NCI-H524 (cell line): ENCODE measurements at regions not wholly inside any gene's neighbourhood (a gene's known extent, or its start where the extent isn't known, plus 50 kb on each side); places are given as distances from the start of the nearest gene placed in this dataset.
"Not testable (repeated sequence)": the region's sequence is repeated elsewhere in the genome, so short reads cannot be mapped to it uniquely, and the experiment has no call there.

Experiments used
- DNase-seq, 2 experiments: peaks; one replicate each; lab custom pipeline; 2025; lab: John Stamatoyannopoulos, UW

DNA sequence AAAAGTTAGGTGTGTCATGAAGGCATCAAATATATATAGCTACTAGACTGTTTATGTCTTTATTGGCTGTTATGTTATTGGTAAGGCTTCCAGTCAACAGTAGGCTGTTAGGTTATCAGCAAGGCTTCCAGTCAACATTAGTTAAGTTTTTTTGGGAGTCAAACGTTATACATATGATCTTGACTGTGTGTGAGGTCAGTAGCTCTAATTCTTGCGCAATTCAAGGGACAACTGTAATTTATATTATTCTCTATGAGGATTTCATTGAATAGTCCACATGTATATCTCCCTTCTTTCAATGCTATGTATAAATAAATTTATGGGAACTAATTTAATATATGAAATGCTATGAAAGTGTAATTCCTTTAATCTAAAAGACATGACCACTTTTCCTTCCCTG is 757.5 kb upstream of the TMEFF2 start:
- no peak for DNase-seq

DNA sequence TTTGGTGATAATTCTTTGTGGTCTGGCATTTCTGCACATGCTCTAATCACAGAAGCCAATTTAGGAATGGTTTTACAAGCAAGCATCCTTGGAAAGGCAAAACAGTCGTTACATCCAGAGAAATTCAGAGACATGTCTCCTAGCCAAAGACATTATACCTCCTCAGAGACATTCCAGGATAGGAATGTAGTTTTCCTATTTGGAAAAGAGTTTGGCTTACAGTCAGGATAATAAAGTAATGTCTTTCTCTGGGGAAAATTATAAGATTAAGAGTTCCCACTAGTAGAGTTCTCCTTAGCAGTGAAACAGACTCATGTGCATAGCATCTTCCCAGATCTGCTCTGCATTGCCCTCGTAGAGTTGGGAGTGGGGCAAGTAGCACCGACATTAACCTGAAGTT is 753.6 kb upstream of the TMEFF2 start:
- DNase-seq = no peak

DNA sequence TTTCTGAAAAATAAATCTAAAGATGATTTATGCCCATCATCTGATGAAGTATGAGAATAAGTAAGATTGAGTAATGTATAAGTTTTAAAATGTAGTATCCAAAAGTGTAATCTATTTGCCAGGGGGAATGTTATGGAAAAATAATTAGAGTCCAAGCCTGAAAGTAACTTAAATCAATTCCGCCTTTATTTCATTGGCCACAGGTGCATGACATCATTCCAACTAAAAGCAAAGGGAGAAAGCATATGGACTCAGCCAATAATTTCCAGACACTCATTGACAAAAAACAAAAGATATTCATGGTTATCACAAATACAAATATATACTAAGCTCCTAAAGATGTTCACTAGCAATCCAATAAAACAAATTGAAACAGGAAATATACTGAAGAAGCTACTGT is 752.6 kb upstream of the TMEFF2 start:
- DNase-seq = no peak

DNA sequence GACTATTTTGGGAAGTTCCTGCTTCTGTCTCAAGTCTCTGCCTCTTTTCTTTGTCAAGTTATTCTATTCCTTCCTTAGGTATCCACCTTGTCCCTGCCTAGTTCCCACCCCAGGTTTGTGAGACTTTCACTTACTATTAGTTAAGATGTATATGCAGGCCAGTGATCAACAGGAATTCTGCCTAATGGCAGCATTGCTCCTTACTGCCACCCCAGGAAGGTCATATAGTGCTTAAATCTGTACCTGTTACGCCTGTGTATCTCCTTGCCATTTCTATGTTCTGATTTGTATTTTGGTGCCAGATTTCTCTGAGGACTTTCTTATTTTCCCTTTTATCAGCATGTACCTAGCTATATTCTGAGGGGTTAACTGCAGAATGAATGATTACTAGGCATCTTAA is 746.0 kb upstream of the TMEFF2 start:
- no peak for DNase-seq

DNA sequence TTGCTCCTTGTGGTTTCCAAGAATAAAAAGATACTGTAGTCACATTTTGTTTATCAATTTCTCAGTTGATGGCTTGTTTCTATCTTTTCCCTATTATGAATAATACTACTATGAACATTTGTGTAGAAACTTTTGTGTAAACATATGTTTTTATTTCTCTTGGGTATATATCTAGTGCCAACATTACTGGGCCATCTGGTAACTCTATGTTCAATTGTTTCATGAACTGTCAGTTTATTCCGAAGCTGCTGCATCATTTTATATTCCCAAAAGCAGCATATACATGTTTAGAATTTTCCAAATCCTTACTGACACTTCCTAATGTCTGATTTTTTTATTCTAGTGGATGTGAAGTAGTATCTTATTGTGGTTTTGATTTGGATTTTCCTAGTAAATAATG is 737.6 kb upstream of the TMEFF2 start:
- no peak for DNase-seq

DNA sequence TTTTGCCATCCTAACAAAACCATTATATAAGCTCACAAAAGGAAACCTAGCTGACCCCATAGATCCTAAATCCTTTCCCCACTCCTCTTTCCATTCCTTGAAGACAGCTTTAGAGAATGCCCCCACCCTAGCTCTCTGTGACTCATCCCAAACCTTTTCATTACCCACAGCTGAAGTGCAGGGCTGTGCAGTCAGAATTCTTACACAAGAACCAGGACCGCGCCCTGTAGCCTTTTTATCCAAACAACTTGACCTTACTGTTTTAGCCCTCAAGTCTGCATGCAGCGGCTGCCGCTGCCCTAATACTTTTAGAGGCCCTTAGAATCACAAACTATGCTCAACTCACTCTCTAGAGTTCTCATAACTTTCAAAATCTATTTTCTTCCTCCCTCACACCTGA is 726.9 kb upstream of the TMEFF2 start:
- DNase-seq = not testable (repeated sequence)

DNA sequence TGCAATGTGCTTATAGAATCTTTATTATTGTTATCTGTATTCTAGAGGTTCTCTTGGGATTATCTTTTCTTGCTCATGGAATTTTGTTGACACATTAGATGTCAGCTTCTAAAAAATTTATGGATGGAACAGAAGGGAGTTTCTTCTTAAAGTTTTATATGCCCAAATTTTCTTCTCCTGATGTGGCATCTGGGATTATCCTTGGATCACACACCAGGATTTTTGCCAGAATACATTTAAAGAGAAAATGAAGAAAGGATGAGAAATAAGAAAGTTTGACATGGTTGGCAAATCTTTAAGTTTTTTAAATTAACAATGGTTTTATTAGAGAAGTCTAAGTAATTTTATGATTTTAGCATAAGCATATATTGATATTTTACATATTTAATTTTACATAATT is 706.7 kb upstream of the TMEFF2 start:
- DNase-seq = no peak

DNA sequence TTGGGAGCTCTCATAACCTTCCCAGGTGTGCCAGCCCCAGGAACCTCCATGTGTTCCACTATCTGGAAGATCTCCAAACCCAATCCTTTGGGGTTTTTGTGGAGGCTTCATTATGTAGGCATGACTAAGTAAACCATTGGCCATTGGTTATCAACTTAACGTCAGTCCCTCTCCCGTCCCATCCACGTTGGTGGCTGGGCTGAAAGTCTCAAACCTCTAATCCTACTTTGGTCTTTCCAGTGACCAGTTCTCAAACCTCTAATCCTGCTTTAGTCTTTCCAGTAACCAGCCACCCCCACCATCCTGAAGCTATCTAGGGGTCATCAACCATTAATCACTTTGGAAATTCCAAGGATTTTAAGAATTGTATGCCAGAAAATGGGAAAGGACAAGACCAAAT is 704.7 kb upstream of the TMEFF2 start:
- DNase-seq = no peak

DNA sequence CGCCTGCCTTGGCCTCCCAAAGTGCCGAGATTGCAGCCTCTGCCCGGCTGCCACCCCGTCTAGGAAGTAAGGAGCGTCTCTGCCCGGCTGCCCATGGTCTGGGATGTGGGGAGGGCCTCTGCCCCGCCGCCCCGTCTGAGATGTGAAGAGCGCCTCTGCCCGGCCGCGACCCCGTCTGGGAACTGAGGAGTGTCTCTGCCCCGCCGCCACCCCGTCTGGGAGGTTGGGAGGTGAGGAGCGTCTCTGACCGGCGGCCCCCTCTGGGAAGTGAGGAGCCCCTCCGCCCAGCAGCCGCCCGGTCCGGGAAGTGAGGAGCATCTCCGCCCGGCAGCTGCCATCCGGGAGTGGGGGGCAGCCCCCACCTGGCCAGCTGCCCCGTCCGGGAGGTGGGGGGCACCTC is 699.2 kb upstream of the TMEFF2 start:
- DNase-seq = not testable (repeated sequence)

DNA sequence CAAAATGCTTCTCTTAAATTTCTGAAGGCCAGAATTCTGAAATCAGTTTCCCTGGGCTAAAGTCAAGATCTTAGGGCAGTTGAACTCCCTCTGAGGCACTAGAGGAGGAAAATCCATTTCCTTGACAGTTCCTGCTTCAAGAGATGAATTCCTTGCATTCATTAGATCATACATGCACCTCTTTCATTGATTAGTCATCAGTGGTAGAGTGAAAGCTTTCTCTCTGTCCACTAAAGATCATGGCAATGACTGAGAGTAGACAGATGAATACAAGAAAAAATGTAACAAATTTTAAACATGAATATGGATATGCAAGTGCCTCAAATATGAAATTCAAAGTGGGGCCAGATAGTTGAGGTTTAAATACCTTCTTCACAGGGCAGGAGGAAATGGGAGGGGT is 693.4 kb upstream of the TMEFF2 start:
- no peak for DNase-seq

DNA sequence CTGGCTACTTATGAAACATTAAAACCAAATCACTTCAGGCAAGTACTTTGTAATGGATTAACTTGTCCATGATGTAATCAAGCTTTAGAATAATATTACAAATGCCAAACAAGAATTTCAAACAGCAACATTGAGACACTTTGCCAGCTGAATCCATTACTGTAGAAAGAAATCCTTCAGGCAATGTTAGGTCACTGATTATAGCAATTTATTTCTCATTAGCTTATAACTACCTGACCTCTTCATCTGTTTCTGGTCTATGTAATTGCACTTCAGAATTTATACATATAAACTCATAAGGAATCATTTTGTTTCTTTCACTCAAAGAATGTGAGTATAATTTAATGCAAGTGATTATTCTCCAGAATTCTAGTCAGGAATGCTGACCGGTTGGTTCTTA is 692.6 kb upstream of the TMEFF2 start:
- DNase-seq = peak in 1 of 2 experiments; percentile 35

DNA sequence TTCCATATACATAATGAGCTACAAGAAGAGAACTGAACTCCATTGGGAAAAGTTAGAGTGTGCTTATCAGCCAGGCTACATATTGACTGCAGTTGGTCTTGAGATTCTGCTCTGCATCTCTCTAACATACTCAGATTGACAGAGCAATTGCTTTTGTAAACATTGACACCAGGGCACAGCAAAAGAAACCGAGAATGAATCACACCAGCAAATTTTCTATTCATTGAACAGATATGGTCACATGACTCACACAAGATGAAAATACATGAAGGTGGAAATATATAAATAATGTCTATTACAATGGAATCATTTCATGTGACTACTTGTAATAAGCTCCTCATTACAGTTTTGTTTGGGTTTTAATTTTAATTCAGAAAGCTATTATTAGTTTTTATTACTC is 691.9 kb upstream of the TMEFF2 start:
- no peak for DNase-seq

DNA sequence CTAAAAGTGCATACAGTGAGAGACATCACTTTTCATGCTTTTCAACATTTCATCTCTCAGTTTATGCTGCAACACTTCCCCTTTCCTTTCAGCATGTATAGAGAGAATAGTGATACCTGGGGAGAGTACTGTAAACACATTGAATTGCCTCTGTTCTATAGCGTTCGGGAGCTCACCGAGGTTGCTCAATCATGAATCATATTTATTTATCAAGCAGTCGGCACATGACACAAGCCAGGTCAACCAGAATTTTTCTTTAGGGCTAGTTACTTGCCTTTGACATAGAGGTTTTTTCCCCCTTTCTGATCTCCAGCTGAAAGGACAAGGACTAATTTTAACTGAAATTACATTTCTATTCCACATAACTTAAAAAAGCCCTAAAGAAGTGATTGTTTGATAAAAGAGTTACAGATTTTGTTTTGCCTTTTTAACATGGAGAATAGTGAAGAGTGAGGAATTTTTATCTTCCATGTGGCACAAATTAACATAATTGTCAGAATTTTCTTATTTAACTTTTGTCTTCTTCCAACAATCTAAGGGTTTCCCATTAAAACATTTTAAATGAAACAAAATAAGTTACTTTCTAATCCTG is 690.9 kb upstream of the TMEFF2 start:
- no peak for DNase-seq

DNA sequence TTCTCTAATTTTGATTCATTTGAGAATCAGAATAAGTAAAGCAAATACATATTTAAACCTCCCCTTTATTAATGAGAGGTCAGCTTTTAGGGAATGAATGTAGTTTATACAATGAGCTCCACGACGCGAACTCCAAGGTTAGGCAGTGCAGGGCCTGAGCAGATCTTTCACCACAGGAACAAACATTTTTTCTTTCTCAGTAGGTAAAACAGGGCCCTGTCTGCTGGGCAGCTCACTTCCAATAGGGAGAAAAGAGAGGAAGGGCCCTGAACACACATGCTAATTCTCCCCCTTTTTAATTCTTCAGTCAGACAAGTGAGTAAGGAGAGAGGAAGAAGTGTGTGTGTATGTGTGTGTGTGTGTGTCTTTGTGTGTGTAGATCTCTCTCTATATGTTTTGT is 682.4 kb upstream of the TMEFF2 start:
- DNase-seq = no peak

DNA sequence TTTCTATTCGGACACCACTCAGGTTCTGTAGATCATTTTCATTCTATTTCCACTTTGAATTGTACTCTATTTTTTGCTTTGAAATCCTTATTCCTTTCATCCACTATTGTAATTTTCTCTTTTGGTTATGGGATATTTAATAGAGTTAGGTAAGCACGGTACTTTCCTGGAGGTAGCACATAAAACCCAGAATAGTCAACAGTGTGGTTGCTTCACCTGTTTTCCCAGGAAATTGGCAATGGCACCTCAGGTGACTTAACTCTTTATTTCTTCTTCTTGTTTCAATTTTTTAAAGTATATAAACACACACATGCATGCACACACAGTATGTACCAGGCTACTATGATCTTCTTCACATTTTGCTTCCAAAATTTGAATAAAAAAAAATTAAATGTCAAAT is 682.0 kb upstream of the TMEFF2 start:
- DNase-seq = no peak

DNA sequence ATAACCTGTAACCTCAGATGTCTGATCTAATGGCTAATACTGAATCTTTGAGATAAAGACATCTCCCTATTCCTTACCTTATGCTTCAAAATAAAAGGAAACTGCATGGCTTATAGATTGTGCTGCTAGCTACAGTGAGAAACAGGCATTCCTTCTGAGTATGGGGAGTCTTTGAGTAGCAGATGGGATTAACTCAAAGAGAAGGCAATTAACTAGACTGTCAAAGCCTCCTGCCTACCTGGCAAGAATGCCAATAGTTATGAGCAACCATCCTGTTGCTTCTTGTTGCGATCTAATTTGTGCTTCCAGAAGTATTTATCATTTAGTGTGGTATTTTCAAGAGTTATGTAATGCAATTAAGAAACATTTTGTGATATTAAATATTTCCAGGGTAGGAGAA is 660.0 kb upstream of the TMEFF2 start:
- peak in 1 of 2 experiments; percentile 11 for DNase-seq

DNA sequence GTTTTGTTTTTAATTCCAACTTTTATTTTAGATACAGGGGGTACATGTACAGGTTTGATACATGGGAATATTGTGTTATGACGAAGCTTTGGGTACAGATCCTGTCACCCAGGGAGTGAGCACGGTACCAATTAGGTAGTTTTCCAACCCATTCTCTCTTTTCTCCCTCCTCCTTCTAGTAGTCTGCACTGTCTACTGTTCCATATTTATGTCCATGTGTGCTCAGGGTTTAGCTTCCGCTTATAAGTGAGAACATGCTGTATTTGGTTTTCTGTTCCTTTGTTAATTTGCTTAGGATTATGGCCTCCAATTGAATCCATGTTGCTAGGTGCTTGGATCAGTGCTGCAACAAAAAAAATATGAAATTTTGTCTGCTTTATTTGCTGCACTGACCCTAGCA is 659.3 kb upstream of the TMEFF2 start:
- no peak for DNase-seq

DNA sequence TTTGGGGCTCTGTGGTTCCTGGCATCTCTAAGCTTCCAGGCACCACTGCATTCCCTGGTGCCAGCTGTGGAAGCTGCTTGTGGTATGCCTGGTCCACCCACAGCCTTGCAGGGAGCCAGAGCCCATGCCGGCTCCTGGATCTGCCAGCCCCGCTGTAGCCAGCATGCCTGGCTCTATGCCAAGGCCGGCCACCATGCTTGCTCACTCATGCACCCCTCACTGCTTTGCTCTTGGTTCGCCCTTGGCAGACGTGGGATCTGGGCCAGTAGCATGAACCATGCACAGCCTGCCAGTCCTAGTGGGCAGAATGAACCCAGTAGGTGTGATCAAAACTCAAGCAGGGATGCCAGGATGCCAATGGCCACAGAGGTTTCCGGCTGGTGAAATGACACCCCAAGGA is 634.2 kb upstream of the TMEFF2 start:
- no peak for DNase-seq

DNA sequence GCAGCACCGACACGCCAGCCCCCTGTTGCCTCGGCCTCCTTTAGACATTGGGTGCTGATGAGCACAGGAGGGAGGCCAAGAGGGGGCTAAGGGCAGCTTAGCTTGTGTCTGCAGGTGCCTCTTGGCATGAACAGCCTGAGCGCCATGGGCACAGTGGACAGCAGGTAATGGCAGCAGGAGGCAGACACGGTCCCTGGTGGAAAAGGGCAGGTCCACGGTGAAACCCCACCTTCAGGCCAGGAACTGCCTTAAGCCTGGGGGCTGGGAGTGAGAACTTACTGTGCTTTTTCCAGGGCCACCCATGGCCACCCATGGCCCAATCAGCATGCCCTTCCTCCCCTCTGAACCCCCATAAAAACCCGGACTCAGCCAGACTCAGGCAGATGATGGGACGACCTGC is 633.4 kb upstream of the TMEFF2 start:
- no peak for DNase-seq

DNA sequence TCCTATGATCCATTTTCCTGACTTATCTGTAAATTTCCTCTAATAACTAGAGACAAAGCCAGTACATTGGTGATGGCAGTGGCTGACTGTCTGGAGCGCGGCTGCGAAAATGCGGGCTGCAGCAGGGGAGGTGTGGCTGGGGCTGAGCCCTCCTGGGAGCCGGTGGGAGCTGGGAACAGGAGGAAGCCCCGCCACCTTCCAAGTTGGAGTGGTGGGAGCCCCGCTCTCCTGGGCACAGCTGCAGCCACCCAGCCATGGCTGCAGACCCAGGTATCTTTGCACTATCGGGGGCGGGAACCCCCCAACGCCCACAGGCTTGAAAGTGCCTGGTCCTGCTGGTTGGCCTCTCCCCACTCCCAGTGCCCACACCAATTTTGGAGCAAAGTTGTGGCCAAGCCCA is 633.0 kb upstream of the TMEFF2 start:
- no peak for DNase-seq

DNA sequence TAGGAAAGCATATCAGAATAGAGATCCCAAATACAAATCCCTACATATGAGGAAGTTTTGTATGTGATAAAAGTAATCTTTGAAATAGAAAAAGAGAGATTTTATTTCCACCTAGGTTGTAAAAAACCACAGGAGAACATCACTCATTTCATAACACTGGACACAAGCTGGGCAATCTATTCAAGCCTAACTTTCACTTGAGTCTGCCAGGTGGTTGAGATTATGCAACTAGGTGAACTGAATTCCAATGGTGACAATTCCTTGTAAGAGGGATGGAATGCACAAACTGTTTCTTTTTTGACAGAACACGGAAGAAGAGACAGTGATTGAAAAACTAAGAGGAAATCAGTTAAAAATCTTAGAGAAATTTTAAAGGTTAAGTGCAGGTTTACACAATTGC is 619.6 kb upstream of the TMEFF2 start:
- no peak for DNase-seq

DNA sequence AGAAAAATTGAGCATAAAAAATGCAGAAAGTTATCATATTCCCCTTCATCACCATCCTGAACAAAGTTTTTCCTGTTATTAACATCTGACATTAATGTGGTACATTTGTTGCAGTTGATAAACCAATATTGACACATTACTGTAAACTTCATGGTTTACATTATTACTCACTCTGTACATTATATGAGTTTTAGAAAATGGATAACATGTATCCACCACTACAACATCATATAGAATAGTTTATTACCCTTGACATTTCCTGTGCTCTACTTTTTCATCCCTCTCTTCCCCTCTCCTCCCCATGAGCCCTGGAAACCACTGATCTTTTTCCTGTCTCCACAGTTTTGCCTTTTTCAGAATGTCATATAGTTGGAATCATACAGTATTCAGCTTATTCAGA is 618.6 kb upstream of the TMEFF2 start:
- DNase-seq = no peak

DNA sequence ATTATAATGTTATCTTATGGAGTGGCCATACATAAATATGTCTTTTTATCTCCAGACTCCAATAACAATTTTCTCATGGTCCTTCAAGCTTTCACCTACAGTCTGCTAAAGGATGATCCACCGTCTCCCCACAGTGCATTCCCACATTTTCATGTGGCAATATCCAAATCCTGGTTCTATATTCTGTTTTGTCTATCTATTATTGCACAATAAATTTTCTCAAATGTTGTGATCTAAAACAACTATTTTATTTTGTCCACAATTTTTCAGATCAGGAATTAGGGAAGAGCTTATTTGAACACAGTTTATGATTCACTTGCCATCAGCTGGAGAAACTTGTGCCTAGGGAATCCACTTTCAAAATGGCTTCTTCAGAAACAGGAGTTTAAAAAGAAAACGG is 614.4 kb upstream of the TMEFF2 start:
- DNase-seq = no peak

DNA sequence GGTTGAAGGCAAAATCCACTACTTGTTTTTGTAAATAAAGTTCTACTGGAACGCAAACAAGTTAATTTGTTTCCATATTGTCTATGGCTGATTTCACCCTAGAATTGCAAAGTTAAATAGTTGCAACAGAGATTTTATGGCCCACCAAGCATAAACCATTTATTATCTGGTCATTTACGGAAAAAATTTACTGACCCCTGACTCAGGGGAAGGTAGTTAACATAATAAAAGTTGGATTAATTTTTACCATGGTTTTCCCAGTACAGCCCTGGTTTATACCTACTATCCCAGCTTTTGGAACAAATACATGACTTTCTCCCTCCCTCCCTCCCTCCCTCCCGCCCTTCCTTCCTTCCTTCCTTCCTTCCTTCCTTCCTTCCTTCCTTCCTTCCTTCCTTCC is 588.9 kb upstream of the TMEFF2 start:
- DNase-seq = no peak
